EH (cell line): ENCODE measurements at regions not wholly inside any gene's neighbourhood (a gene's known extent, or its start where the extent isn't known, plus 50 kb on each side); places are given as distances from the start of the nearest gene placed in this dataset.
"Not testable (repeated sequence)": the region's sequence is repeated elsewhere in the genome, so short reads cannot be mapped to it uniquely, and the experiment has no call there.

Source experiments
- DNase-seq: peaks from one replicate; pipeline ENCODE4 v3.0.0-alpha.2; 2015; ENCODE audit warnings: low read depth

GRCh38 chr3:15851735-15852134, 54.0 kb upstream of the ANKRD28 start:
- DNase-seq = no peak

GRCh38 chr3:15858547-15859506, 61.0 kb upstream of the ANKRD28 start:
- peak; percentile 3 for DNase-seq

GRCh38 chr3:15859507-15860013, 61.8 kb upstream of the ANKRD28 start:
- peak; percentile 80 for DNase-seq

GRCh38 chr3:15860014-15860934, 62.5 kb upstream of the ANKRD28 start:
- DNase-seq = peak; percentile 59

GRCh38 chr3:15861163-15861562, 63.4 kb upstream of the ANKRD28 start:
- DNase-seq = no peak

GRCh38 chr3:15872807-15873206, 75.0 kb upstream of the ANKRD28 start:
- no peak for DNase-seq

GRCh38 chr3:15873415-15873814, 75.6 kb upstream of the ANKRD28 start:
- DNase-seq = no peak

- DNase-seq = peak; percentile 85
Observed at GRCh38 chr3:15875016-15875689, 77.4 kb upstream of the ANKRD28 start.

GRCh38 chr3:15876669-15877068, 78.9 kb upstream of the ANKRD28 start:
- no peak for DNase-seq

- no peak for DNase-seq
Observed at GRCh38 chr3:15877813-15878212, 80.0 kb upstream of the ANKRD28 start.

- not testable (repeated sequence) for DNase-seq
Observed at GRCh38 chr3:15879787-15880186, 82.0 kb upstream of the ANKRD28 start.

GRCh38 chr3:15882577-15882976, 84.8 kb upstream of the ANKRD28 start:
- no peak for DNase-seq

- DNase-seq = no peak
Observed at GRCh38 chr3:15884132-15884531, 86.4 kb upstream of the ANKRD28 start.

- DNase-seq = no peak
Observed at GRCh38 chr3:15886521-15886920, 88.7 kb upstream of the ANKRD28 start.

- DNase-seq = no peak
Observed at GRCh38 chr3:15887261-15887660, 89.5 kb upstream of the ANKRD28 start.

- no peak for DNase-seq
Observed at GRCh38 chr3:15889936-15890335, 92.2 kb upstream of the ANKRD28 start.

GRCh38 chr3:15892311-15893227, 94.8 kb upstream of the ANKRD28 start:
- peak; percentile 68 for DNase-seq

GRCh38 chr3:15894382-15894781, 96.6 kb upstream of the ANKRD28 start:
- no peak for DNase-seq

GRCh38 chr3:15896500-15896899, 98.7 kb upstream of the ANKRD28 start:
- no peak for DNase-seq

GRCh38 chr3:15899388-15899787, 101.6 kb upstream of the ANKRD28 start:
- DNase-seq = peak; percentile 73

GRCh38 chr3:15903164-15903563, 105.4 kb upstream of the ANKRD28 start:
- DNase-seq = peak; percentile 55
